Ovary (tissue), 7 donors: ENCODE measurements at regions not wholly inside any gene's neighbourhood (a gene's known extent, or its start where the extent isn't known, plus 50 kb on each side); places are given as distances from the start of the nearest gene placed in this dataset.

Experiments
- DNase-seq, 5 donors: peaks; one replicate each; pipeline ENCODE4 v3.0.0-alpha.2; 2019 to 2020
- H3K27ac ChIP-seq, 2 donors: fragments of 200-600 bp; one replicate each; pipeline versions ENCODE4 v1.5.1 to v1.8.0; 2019 to 2022
- H3K27me3 ChIP-seq: fragments of 200-600 bp; one replicate; pipeline ENCODE4 v1.8.0; 2022
- H3K36me3 ChIP-seq: fragments of 200-600 bp; sonication (generic); one replicate; pipeline ENCODE4 v1.5.1; 2019
- H3K4me1 ChIP-seq: one replicate; pipeline ENCODE4 v1.8.1; 2013; ENCODE audit warnings: mild to moderate bottlenecking, moderate library complexity; ENCODE audit not compliant: insufficient read depth
- H3K4me3 ChIP-seq: fragments of 200-600 bp; sonication (generic); one replicate; pipeline ENCODE4 v1.5.1; 2017
- H3K9me3 ChIP-seq, 2 donors: fragments of 200-600 bp in 1 of 2; sonication (generic) in 1 of 2; one replicate each; pipeline versions ENCODE4 v1.5.1 to v1.8.1; 2013 to 2019; ENCODE audit warnings: mild to moderate bottlenecking in 1 of 2, moderate library complexity in 1 of 2
- CTCF ChIP-seq, 3 donors: fragments of 450-650 bp in 2 of 3; fragments of 200-600 bp in 1 of 3; IDR thresholded peaks; one replicate each; pipeline versions ENCODE4 v1.5.1 to v1.8.0; 2016 to 2022; ENCODE audit warnings: antibody characterized with exemption in 3 of 3, mild to moderate bottlenecking in 1 of 3
- EP300 ChIP-seq: sonication (generic); formaldehyde crosslinking; IDR thresholded peaks from one replicate; pipeline ENCODE4 v1.6.1; 2017; ENCODE audit warnings: antibody characterized with exemption
- POLR2A ChIP-seq: fragments of 450-650 bp; IDR thresholded peaks from one replicate; pipeline ENCODE4 v1.6.1; 2017; ENCODE audit warnings: antibody characterized with exemption, mild to moderate bottlenecking, moderate library complexity
- WGBS, 3 donors: extraction: QIAGEN DNeasy Blood & Tissue Kit in 1 of 3; methylation state at CpG; one replicate each; pipeline versions ENCODE4 v1.1.5 to v1.1.7; 2013 to 2017; 5-methylcytosine and 5-hydroxymethylcytosine counted together
- intact Hi-C, 4 donors: fragments of 100-400 bp; cut with DNase I; formaldehyde crosslinking; loops; one replicate each; pipeline versions ENCODE4 v1.11.0 to v1.15.1; 2022 to 2023
- donor health status: DM: no; HTN: no; CAD: no; lungs with moderate emphysema.
- donor health status: DM: no; HTN: no; CAD: no.
- donor health status: Bipolar disorder and iron deficiency.
- donor health status: DM: no; HTN: no; CAD: no.
- donor health status: DM: yes; HTN: yes; CAD: no.

- Histone ChIP-seq H3K27me3 (no peaks in the 10 kb centered on the region), H3K4me1 (no peaks in the 10 kb centered on the region), H3K36me3 (no peaks in the 10 kb centered on the region), H3K9me3 (no peaks in the 10 kb centered on the region), H3K27ac (no peak overlapping the region), H3K4me3 (no peak overlapping the region)
- TF ChIP-seq CTCF (IDR thresholded peaks at IDR 0.05): no peak
- no peak for TF ChIP-seq POLR2A
- TF ChIP-seq EP300: no peak
- intact Hi-C loops: no loop called here
- WGBS, 3 donors: 72 to 79% (median 76%) methylated on average over 14 of the region's 14 CpGs
- DNase-seq: no peak
Observed at GRCh38 chr11:128324531-128325141, 262.7 kb downstream of the ETS1 start.

- Histone ChIP-seq H3K4me3 (no peak overlapping the region), H3K4me1 (no peaks in the 10 kb centered on the region), H3K27ac (no peak overlapping the region), H3K9me3 (no peaks in the 10 kb centered on the region), H3K27me3 (no peaks in the 10 kb centered on the region), H3K36me3 (no peaks in the 10 kb centered on the region)
- WGBS, 3 donors: 58 to 75% (median 60%) methylated on average over 9 of the region's 9 CpGs
- DNase-seq: no peak
- intact Hi-C loops: no loop called here
- TF ChIP-seq POLR2A: no peak
- TF ChIP-seq EP300: no peak
- TF ChIP-seq CTCF (IDR thresholded peaks at IDR 0.05): no peak
Observed at GRCh38 chr11:128324051-128324481, 263.3 kb downstream of the ETS1 start.

- DNase-seq: no peak
- Histone ChIP-seq H3K27ac (no peak overlapping the region), H3K27me3 (no peaks in the 10 kb centered on the region), H3K9me3 (no peaks in the 10 kb centered on the region), H3K36me3 (no peaks in the 10 kb centered on the region), H3K4me3 (no peak overlapping the region), H3K4me1 (no peaks in the 10 kb centered on the region)
- WGBS, 3 donors: 73 to 83% (median 74%) methylated on average over 2 of the region's 2 CpGs
- intact Hi-C loops: no loop called here
- no peak for TF ChIP-seq POLR2A
- no peak for TF ChIP-seq EP300
- no peak for TF ChIP-seq CTCF (IDR thresholded peaks at IDR 0.05)
Observed at GRCh38 chr11:128323381-128323780, 264.0 kb downstream of the ETS1 start.

GRCh38 chr11:128318856-128319474 is 268.4 kb downstream of the ETS1 start:
- DNase-seq: no peak
- WGBS, 3 donors: 83 to 88% (median 84%) methylated on average over 8 of the region's 8 CpGs
- H3K4me3 ChIP-seq: no peak overlapping the region
- no peaks in the 10 kb centered on the region for H3K27me3 ChIP-seq
- H3K36me3 ChIP-seq: no peaks in the 10 kb centered on the region
- TF ChIP-seq POLR2A (no peak), EP300 (no peak), CTCF (IDR thresholded peaks at IDR 0.05) (no peak)
- no peaks in the 10 kb centered on the region for H3K4me1 ChIP-seq
- intact Hi-C loops: no loop called here
- H3K27ac ChIP-seq: no peak overlapping the region
- H3K9me3 ChIP-seq: no peaks in the 10 kb centered on the region
